ENCODE measurements at regions not wholly inside any gene's neighbourhood (a gene's known extent, or its start where the extent isn't known, plus 50 kb on each side); places are given as distances from the start of the nearest gene placed in this dataset.

DNA sequence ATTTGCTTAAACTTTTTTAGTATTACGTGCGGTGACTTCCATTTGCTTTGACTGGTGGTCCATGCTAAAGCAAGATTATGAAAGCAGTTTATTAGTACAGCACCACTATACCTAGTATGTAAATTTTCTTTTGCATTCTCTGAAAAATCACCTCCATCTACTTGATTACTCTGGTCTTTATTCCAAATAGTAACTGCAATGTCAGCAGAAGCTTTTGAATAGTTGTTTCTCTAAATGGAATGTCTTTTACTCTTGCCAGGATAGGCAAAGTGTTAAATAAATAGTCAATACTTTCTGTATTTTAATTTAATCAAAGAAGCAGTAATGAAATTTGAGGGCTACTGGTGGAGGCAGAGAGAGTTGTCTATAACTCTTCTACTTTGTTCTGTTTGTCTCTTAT lies 167.2 kb upstream of the SLC4A4 start:
- TF ChIP-seq RAD21 (IDR thresholded peaks at IDR 0.05; ENCODE audit: low read depth) (no peak), NFIC (IDR thresholded peaks at IDR 0.05) (no peak), ZBTB7A (IDR thresholded peaks at IDR 0.05; ENCODE audit: low read depth) (no peak), EGR1 (IDR thresholded peaks at IDR 0.05) (no peak), FOXM1 (IDR thresholded peaks at IDR 0.05; ENCODE audit: borderline replicate concordance, low read depth) (no peak), CEBPB (IDR thresholded peaks at IDR 0.05) (no peak), TEAD4 (IDR thresholded peaks at IDR 0.05) (no peak), TCF12 (IDR thresholded peaks at IDR 0.05; ENCODE audit: low read depth) (no peak), CREB1 (IDR thresholded peaks at IDR 0.05; ENCODE audit: low read depth) (no peak), YY1 (IDR thresholded peaks at IDR 0.05; ENCODE audit: low read depth) (no peak), EP300 (IDR thresholded peaks at IDR 0.05; ENCODE audit: borderline replicate concordance) (no peak), TAF1 (IDR thresholded peaks at IDR 0.05; ENCODE audit: low read depth) (no peak)
- TF ChIP-seq, protein P1, sequence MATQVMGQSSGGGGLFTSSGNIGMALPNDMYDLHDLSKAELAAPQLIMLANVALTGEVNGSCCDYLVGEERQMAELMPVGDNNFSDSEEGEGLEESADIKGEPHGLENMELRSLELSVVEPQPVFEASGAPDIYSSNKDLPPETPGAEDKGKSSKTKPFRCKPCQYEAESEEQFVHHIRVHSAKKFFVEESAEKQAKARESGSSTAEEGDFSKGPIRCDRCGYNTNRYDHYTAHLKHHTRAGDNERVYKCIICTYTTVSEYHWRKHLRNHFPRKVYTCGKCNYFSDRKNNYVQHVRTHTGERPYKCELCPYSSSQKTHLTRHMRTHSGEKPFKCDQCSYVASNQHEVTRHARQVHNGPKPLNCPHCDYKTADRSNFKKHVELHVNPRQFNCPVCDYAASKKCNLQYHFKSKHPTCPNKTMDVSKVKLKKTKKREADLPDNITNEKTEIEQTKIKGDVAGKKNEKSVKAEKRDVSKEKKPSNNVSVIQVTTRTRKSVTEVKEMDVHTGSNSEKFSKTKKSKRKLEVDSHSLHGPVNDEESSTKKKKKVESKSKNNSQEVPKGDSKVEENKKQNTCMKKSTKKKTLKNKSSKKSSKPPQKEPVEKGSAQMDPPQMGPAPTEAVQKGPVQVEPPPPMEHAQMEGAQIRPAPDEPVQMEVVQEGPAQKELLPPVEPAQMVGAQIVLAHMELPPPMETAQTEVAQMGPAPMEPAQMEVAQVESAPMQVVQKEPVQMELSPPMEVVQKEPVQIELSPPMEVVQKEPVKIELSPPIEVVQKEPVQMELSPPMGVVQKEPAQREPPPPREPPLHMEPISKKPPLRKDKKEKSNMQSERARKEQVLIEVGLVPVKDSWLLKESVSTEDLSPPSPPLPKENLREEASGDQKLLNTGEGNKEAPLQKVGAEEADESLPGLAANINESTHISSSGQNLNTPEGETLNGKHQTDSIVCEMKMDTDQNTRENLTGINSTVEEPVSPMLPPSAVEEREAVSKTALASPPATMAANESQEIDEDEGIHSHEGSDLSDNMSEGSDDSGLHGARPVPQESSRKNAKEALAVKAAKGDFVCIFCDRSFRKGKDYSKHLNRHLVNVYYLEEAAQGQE (IDR thresholded peaks at IDR 0.05; ENCODE audit: low read depth): no peak
- TF ChIP-seq, protein P2, sequence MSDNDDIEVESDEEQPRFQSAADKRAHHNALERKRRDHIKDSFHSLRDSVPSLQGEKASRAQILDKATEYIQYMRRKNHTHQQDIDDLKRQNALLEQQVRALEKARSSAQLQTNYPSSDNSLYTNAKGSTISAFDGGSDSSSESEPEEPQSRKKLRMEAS (IDR thresholded peaks at IDR 0.05): no peak
- TF ChIP-seq, protein P3, sequence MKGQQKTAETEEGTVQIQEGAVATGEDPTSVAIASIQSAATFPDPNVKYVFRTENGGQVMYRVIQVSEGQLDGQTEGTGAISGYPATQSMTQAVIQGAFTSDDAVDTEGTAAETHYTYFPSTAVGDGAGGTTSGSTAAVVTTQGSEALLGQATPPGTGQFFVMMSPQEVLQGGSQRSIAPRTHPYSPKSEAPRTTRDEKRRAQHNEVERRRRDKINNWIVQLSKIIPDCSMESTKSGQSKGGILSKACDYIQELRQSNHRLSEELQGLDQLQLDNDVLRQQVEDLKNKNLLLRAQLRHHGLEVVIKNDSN (IDR thresholded peaks at IDR 0.05): no peak

DNA sequence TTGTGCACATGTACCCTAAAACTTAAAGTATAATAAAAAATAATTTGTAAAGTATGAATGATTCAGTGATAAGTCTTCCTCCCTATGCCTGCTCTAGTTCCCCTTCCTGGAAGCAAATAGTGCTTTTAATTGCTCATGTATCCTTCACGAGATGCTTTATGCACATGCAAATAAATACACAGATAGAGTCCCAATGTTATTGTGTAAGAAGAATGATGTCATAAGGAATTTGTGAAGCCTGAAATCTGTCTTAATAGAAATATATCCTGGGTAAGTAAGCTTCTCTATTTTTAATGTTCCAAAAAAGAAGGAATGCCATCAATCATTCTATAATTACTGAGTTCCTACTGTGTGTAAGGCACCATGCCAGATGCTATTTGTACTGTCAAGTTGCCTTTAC lies 157.5 kb upstream of the SLC4A4 start:
- TF ChIP-seq RAD21 (IDR thresholded peaks at IDR 0.05; ENCODE audit: low read depth) (no peak), EGR1 (IDR thresholded peaks at IDR 0.05) (no peak), CEBPB (IDR thresholded peaks at IDR 0.05) (no peak)

DNA sequence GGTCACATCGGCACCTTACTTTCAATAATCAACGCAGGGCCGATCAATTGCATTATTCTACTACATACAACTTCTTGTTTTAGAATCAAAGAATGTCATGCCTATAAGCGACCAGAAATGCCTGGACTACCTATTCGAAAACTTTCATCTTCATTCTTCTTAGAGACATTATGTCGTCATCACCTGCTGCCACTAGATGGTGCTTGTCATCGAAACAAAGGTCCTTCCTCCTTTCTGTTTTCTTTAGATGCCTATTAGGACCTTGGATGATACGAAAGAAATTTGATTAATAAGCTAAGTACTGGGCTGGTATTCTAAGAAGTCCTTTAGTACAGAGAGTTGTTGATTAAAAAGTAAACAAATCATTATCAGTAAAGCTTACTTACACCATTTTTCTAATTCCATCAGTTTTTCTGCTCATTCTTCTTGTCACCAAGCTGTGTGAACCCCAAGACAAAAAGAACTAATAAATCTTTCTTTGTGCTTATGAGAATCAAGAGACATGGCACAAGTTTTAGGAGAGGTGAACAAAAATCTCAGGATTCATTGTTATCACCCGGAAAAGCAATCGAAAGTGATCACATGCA lies 154.5 kb upstream of the SLC4A4 start:
- no peak for TF ChIP-seq EGR1 (IDR thresholded peaks at IDR 0.05)
- peak; percentile 55 for TF ChIP-seq RAD21 (IDR thresholded peaks at IDR 0.05; ENCODE audit: low read depth)

DNA sequence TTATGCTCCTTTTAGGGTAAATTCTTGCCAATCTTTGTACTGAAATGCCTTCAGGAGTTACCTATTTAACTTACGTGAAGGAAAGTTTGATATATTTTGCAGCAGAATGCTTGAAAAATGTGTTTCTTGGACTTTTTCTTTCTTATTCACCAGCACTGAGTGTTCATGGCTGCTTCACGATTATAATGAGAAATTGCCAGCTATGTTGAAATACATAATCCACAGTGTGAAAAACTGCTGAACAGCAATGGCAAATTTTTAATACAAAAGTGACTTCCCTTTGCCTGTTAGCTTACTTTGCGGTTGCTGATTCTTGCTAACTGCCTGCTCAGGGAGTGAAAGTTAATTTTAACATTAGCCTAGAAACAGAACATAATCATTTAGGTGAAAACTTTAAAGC lies 153.8 kb upstream of the SLC4A4 start:
- TF ChIP-seq TEAD4 (IDR thresholded peaks at IDR 0.05): no peak

DNA sequence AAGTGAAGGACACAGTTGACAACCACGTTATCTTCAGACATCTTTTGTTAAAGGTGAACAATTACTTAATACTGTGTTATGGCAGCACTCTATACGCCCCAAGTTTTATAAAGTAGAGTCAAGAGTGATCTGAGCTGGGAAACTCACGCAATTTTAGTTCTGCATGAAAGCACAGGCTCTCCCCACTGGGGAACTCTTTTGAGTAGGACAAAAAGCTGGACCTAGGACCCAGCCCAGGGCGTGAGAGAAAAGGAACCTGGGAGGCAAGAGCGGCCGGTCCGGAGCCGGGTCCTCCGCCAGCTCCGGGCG lies 152.6 kb upstream of the SLC4A4 start:
- TF ChIP-seq, protein P3 (IDR thresholded peaks at IDR 0.05): no peak
- TF ChIP-seq ZBTB7A (IDR thresholded peaks at IDR 0.05; ENCODE audit: low read depth) (no peak), NFIC (IDR thresholded peaks at IDR 0.05) (no peak), FOXM1 (IDR thresholded peaks at IDR 0.05; ENCODE audit: borderline replicate concordance, low read depth) (no peak), CREB1 (IDR thresholded peaks at IDR 0.05; ENCODE audit: low read depth) (no peak), EGR1 (IDR thresholded peaks at IDR 0.05) (no peak), RAD21 (IDR thresholded peaks at IDR 0.05; ENCODE audit: low read depth) (no peak), EP300 (IDR thresholded peaks at IDR 0.05; ENCODE audit: borderline replicate concordance) (no peak), TAF1 (IDR thresholded peaks at IDR 0.05; ENCODE audit: low read depth) (no peak), CEBPB (IDR thresholded peaks at IDR 0.05) (no peak), TCF12 (IDR thresholded peaks at IDR 0.05; ENCODE audit: low read depth) (no peak)

DNA sequence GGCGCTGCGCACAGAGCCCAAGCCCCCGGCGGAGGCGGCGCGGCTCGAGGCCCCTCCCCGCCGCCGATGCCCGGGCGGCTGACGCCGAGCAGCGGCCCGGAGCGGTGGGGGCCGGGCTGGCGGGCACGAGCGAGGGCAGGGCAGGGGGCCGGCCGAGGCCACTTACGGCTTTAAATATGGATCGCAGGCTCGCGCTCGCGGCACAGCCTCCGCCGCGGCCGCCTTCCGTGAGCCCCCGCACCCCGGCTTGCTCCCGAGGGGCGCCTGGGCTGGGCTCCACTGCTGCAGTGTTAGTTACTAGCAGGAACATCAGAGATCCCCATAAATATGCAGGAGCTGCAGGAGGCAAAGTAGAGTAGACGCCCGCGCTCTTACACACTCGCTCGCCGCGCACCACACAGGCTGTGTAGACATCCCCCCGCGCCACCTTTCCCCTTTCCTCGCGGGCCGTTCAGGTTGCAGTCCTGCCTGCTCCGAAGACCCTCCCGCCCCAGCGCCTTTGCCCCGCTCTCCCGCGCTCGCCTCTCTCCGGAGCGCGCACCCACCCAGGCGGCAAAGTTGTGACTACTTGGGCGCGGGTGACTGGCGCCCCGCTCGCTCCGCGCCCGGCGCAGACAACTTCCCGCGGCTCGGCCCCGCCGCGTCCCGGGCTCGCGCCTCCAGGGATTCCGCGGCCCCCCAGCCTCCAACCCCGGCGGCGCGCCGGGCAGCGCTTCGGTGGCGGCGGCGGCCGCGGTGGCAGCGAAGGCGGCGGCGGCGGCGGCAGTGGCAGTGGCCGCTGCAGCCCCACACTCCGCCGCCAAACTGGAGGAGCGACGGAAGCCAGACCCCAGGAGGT lies 152.0 kb upstream of the SLC4A4 start:
- TF ChIP-seq NFIC (IDR thresholded peaks at IDR 0.05): no peak
- no peak for TF ChIP-seq CREB1 (IDR thresholded peaks at IDR 0.05; ENCODE audit: low read depth)
- TF ChIP-seq, protein P1 (IDR thresholded peaks at IDR 0.05; ENCODE audit: low read depth): no peak
- TF ChIP-seq, protein P3 (IDR thresholded peaks at IDR 0.05): no peak
- no peak for TF ChIP-seq EGR1 (IDR thresholded peaks at IDR 0.05)
- no peak for TF ChIP-seq EP300 (IDR thresholded peaks at IDR 0.05; ENCODE audit: borderline replicate concordance)
